Fibroblast of skin of right quadriceps (primary cell): ENCODE measurements at regions not wholly inside any gene's neighbourhood (a gene's known extent, or its start where the extent isn't known, plus 50 kb on each side); places are given as distances from the start of the nearest gene placed in this dataset.
A peak's percentile ranks its signal among the peaks of the same experiment; 100 is the strongest.
"Not testable (repeated sequence)": the region's sequence is repeated elsewhere in the genome, so short reads cannot be mapped to it uniquely, and the experiment has no call there.

Experiments used
- DNase-seq: peaks from one replicate; pipeline ENCODE4 v3.0.0-alpha.2; 2013

DNA sequence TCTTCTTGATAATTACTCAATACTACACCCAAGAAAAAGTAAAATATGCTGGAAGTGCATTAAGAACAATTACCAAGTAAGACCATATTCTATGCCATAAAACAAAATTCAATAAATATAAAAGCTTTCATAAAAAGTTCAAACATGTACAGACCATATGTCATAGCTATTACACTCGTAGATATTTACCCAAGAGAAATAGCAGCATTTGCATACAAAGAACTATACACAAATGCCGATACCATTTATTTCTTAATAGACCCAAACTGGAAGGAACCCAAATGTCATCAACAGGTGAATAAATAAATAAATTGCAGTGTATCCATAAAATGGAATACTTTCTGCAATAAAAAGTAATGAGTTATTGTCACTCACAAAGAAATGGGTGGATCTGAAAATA lies 78.3 kb upstream of the SLC16A7 start:
- no peak for DNase-seq

DNA sequence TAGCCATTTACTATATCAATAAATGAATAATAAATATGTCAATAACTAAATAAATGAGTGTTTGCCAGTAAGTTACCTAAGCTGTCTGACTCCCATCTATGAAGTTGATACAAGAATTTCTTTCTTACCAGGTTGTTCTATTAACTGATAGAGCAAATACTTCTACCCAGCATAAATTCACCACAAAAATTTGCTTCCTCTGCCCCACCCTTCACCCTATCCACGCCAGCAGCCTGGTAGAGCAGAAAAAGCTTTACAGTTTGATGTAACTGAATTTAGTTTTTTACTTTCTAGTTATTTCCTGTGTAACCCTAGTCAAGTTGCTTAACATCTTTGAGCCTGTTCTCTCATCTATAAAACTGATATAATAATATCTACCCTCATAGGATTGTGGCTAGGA lies 94.9 kb upstream of the SLC16A7 start:
- no peak for DNase-seq

DNA sequence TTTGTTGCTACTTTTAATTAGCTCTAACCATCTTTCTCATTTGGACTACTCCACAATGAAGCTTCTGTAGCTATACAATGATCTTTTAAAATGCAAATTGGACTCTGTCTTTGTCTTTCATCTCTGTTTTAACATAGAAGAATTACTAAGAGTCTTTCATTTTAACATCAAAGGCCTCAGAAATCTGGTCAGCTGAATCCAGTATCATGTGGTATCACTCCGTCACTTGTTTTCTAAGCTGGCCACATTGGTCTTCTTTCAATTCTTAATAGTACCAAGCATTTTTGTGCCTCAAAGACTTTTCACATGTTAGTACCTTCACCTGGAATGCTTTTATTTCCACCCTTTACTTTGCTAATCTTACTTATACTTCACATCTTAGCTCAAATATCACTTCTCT lies 95.5 kb upstream of the SLC16A7 start:
- no peak for DNase-seq

DNA sequence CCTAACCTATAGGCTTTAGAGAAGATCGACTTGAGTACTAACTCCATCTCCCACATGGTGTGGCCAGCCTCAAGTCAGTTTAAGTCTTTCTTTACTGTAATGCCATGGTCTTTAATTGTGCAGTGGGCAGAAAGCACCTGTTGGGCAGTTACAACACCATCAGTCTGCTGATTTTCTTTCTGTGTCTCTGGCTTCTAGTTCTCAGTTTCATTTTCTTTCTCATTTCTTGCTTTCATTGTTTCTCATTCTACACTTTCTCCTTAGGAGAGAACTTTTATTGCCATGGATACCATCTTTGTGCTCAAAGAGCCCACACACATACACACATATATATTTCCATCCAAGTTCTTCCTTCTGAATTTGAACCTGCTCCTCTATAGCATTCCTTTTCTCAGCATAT lies 96.1 kb upstream of the SLC16A7 start:
- no peak for DNase-seq

DNA sequence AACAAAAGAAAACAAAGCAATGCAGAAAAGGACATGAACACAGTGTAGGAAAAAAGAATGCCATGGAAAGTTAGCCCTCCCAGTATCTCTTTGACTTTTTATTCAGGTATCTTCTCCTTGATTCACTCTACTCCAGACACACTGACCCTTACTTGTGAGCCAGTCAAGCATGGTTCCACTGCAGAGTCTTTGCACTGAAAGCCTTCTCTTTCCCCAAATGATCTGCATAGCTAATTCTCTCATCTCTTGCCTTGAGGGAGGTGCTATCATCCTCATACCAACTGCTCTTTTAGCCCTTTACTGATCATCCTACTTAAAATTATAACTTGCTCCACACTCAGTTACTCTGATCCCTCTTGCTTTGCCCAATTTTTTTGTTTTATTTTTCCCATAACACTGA lies 101.2 kb upstream of the SLC16A7 start:
- DNase-seq: no peak

DNA sequence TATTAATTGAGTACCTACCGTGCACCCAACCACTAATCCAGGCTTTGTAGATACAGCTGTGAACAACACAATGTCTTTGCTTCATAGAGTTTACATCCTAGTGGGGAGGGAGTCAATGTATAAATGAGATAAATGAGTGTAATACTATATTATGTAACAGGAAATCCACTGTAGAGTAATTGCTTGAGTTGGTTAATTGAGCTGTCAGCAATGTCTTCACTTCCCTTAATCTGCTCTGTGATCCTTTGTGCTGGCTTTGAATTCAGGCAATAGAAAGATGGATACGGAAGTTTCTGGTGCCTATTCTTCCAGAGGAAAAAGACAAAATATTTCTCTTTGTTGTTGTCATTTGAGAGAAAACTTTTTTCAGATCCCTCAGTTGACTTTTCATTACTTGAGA lies 104.0 kb upstream of the SLC16A7 start:
- no peak for DNase-seq

DNA sequence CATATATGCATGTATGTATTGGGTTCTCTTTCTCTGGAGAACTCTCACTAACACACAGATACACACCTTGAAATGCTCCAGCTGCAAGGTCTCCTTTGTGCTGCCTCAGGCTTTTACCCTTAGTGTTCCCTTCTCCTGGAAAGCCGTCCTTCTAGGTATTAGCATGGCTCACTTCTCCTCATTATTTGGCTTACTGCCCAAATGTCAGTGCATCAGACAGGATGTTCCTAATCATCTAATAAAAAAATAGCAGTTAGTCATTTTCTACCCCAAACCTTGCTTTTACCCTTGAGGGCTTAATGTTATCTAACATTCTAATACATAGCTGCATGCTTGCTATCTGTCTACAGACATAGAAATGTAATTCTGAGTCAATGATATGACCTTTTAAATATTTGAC lies 109.0 kb upstream of the SLC16A7 start:
- peak; percentile 54 for DNase-seq

DNA sequence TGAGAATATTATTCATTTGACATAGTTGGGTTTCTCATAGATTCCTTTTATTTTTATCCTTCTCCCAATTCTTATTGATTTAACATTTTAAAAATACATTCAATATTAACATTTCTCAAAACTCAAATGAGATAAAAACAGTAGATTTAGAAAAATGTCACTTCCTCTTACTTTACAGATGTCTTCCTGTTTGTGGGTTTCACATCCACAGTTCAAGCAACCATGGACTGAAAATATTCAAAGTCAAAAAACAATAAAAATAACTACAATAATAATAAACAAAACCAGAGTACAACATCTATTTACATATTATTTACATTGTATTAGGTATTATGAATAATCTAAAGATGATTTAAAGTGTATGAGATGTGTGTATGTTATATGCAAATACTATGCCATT lies 111.3 kb upstream of the SLC16A7 start:
- DNase-seq: no peak

DNA sequence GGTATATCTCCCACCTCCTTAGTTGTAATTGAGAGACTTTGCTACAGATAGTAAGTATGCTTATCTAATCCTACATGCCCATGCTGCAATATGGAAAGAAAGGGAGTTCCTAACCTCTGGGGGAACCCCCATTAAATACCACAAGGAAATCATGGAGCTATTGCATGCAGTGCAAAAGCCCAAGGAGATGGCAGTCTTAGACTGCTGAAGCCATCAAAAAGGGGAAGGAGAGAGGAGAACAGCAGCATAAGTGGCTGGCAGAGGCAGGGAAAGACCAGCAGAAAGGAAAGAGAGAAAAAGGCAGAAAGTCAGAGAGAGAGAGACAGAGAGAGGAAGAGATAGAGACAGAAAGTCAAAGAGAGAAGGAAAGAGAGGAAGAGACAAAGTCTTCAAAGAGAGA lies 121.6 kb upstream of the SLC16A7 start:
- not testable (repeated sequence) for DNase-seq

DNA sequence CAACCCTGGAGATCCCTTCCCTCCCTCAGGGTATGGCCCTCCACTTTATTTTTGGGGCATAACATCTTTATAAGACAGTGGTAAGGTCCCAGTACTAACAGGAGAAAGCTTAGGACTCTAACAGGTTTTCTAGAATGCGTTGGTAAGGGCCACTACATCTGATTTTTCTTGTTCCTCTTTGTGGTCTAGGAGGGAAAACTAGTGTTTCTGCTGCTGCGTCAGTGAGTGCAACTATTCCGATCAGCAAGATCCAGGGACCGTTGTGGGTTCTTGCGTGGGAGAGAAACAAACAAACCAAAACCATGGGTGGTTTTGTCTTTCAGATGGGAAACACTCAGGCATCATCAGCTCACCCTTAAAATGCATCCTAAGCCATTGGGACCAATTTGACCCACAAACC lies 123.6 kb upstream of the SLC16A7 start:
- no peak for DNase-seq

DNA sequence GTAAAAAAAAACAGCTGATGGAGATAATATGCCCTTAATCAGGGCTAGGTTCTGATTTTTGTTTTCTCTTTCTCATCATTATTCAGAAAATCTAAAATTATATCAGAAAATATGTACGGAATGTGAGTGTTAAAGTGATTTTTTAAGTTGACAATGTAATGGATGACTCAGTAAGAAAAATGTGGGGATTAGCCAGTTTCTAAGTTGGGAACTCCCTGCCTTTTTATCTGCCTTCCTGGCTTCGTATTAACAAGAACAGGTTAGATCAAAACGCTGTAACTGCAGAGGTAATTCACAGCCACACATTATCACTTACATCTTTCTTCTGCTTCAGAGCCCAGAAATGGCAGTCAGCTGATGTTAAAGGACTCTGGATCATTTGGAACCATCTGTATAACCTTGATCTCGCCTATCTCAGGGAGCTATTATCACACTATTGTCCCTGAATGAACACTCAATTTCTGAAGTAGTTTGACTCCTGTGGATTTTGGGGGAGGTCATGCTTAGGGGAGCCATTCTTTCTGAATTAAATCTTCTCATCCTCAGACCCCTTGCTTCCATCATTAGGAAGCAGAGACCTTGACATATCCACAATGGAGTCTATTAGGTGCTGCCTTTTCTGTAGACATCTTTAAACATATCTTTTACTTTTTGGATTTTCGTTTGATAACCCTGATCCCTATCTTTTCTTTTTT lies 135.7 kb upstream of the SLC16A7 start:
- peak; percentile 70 for DNase-seq

DNA sequence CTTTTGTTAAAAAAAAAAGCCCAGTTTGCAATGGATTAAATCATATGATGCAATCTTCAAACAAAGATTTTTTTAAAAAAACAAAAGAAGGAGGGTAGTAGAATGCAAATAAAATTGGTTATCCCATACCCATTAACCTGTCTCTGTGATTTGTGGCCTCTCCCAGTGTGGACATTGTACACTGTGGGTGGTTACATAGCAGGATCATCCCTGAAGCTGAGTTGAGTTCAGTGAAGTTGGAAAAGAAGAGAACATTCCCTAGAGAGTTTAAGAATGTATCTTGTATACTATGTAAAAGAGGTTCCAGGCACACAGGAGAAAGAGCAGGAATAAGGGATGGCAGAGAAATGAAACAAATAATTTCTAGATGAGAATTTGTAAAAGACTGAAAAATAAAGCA lies 142.4 kb upstream of the SLC16A7 start:
- peak; percentile 93 for DNase-seq

DNA sequence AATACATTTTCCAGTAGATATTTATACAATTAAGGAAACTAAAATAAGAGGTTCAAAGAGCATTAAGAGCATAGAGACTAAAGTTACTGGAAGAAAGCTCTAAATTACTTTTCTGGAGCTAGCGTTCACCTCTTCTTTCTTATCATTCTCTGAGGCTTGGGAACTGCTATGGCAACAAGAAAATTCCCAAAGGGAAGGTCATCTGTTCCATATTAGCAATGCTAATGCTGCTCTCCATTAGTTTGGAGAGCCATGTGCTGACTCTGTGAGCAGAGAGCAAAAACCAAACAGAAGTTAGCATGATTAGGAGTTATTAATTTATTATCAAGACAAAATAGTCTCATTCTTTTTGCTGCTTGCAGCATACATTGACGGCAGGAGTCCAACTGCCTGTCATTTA lies 143.1 kb upstream of the SLC16A7 start:
- peak; percentile 80 for DNase-seq

DNA sequence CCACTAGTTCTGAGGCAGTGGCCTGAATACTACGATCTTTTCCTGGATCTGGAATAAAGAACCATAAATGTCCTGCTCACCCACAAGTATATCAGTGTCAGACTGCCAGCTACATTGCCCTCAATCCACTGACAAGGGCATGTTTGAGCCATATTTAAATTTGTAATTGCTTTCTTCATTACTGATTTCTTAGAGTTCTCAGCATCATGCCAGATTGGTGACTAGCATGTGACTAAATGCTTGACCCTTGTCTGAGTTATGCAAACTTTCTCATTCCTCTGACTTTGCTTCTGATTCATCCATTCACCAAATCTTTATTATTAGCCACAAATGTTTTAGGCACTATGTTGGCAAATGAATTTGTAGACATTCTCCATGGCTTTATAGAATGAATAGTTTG lies 143.6 kb upstream of the SLC16A7 start:
- peak; percentile 93 for DNase-seq

DNA sequence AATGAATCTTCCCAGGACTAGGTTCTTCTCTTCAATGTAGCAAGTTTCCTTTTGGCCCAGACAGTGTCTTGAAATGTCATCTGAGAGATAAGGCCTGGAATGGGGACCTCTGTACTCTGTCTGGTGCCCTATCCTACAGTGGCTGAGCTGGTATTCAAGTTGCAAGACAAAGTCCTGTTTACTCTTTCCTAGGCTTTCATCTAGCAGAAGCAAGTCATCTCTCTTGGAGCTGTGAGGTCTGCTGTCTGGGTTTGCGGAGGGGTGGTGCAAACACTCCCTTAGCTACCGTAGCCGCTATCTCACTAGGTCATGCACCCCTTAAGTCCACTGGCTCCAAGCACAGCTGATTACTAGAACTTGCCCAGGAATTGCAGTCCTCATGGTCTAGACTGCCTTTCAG lies 149.7 kb upstream of the SLC16A7 start:
- DNase-seq: no peak

DNA sequence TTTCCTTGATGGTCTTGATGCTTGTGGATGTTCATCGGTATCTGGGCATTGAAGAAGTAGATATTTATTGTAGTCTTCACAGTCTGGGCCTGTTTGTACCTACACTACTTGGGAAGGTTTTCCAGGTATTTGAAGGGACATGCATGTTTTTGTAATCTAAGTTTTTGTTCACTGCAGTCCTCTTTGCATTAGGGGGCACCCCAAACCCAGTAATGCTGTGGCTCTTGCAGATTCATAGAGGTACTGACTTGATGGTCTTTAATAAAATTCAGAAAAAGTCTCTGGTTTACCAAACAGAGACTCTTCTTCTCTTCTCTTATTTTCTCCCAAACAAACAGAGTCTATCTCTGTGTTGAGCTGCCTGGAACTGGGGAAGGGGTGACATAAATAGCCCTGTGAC lies 150.9 kb upstream of the SLC16A7 start:
- peak; percentile 32 for DNase-seq

DNA sequence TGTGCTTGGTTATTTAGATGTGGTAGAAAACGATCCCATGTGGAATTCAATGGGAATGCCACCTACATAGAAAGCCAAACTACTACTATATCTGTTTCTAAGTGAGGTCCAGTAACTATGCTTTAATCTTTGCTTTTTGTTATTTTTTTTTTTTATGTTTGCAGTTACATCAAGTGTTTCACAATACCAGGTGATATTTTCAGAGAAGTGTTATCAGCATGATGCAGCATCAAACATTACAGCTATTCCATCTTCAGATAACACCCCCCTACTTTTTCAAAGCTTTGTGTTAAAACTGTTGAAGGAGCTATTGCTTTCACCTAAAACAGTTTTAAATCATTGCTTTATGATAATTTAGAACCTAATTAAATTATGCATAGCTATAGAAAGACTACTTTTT lies 163.8 kb upstream of the SLC16A7 start:
- no peak for DNase-seq

DNA sequence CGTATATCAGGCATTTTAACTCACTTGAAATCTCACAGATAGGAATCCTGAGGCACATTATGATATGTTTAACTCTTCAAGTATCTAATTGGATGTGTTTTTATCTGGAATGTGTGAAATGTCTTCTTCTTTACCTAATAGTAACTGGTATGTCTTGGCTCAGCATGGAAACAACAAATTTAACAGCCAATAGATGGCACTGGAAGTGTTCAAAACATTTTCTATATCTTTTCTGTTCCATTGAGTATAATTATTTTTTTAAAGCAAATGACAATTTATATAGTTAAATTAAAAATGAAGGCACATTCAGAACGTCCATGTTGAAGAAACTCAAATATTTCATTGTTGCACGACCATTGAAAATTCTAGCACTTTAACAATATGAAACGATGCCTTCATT lies 164.6 kb upstream of the SLC16A7 start:
- DNase-seq: peak; percentile 63

DNA sequence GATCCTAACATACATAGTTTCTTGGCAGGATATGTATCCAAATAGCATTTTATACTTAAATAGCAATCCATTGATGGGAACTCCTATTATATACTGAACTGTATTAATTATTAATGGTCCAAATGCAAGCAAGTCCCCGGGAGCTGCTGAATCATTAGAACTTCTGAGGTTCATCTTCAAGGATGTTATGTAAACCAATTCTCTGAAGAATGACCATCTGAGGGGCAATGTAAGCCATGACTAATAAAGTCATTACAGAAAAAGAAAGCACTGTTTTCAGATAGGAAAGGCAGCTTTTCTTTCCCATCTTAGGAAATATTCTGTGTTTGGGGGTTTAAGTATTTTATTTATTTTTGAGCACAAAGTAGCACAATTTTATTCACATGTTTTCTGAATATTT lies 166.1 kb upstream of the SLC16A7 start:
- DNase-seq: peak; percentile 35

DNA sequence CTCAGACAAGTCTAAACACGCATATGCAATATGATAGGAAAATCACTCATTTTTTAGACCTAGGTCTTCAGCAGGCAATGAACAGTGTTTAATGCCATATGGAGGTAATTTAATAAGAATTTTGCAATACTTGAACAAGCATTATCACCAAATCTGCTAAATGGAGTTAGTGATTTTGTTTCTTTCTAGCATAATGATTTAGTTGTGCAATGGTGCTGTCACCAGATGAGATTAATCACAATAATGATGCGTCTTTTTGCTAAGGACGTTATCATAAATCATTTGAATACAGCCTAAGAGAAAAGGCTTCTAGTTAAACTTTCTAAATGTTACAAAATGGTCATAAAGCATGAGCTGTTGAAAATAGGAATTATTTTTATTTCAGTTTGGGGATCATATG lies 170.0 kb upstream of the SLC16A7 start:
- peak; percentile 93 for DNase-seq

DNA sequence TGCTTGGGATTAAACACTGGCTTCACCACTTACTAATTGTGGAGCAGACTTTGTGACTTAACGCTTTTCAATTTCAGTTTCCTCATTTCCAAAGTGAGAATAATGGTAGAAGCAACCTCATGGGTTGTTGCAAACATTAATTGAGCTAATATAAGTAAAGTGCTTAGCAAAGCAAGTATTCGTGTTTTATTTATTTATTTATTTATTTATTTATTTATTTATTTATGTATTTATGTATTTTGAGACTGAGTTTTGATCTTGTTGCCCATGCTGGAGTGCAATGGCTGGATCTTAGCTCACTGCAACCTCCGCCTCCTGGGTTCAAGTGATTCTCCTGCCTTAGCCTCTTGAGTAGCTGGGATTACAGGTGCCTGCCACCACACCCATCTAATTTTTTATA lies 171.2 kb upstream of the SLC16A7 start:
- not testable (repeated sequence) for DNase-seq

DNA sequence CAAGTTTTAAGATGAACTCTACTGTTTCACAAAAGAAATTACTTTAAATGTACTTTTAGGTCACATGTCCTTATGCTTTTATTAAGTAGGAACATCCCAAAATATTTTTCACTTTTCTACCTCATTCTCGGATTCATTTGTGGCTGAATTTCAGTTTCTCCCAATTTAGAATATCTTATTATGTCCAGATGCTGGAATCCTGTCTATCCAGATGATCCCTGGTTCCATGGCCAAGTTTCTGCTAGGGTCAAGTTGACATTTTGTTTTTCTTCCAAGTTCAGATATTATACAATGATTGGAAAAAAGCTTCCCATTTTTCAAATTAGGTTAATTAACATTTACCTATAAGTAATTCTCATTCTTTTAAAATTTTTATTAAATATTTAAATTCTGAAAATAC lies 181.8 kb upstream of the SLC16A7 start:
- DNase-seq: no peak

DNA sequence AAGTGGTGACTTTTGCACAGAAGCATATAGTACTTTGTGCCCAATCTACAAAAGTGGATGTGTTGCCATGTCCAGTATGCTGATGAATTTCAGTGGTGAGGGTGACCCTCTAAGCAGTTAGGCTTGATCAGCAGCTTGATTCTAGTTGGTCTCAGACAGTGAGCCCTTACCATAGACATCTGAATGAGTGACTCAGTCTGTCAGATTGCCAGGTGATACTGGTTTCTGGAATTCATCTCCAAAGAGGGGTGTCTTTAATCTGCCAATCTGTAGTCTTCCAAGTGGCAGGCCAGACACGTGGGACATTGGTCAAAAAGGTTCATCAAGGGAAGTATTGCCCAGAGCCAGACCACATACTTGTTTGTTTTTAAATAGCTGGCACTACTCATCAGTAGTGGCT lies 187.4 kb upstream of the SLC16A7 start:
- DNase-seq: peak; percentile 55

DNA sequence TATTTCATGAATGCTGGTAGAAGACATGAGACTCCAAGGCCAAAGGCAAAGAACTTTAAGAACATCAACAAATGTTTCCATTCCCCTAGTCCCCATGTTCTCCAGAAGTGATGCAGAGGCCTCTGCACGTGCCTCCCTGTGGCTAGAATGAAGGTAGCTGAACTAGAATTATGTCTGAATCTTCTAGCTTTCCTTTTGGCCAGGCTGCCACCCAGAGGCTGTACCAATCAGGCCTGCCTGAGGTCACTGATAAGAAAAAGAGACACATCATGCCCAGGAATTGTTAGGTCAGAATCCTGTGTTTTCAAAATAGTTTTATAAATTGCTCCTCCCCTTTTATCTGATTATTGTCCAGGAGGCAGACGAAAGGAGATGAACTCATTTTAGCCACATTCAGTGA lies 188.0 kb upstream of the SLC16A7 start:
- DNase-seq: no peak

DNA sequence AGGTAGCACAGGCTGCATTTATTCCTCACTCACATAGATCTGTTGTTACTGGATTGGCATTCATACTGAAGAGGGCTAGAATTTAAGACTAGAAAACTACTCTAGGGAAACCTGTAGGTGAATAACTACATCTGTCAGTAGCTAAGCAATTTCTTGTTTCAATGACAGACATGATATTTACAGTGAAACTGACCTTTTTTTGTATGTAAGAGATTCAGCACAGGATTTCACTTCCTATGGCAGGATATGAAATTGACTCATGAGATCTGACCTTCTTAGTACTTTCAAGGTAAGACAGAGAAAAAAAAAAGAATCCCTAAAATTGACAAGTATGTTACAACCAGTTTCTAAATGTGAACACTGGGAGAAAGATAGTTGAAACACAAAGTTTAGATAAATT lies 189.8 kb upstream of the SLC16A7 start:
- no peak for DNase-seq
